ENCODE measurements at regions not wholly inside any gene's neighbourhood (a gene's known extent, or its start where the extent isn't known, plus 50 kb on each side); places are given as distances from the start of the nearest gene placed in this dataset.

DNA sequence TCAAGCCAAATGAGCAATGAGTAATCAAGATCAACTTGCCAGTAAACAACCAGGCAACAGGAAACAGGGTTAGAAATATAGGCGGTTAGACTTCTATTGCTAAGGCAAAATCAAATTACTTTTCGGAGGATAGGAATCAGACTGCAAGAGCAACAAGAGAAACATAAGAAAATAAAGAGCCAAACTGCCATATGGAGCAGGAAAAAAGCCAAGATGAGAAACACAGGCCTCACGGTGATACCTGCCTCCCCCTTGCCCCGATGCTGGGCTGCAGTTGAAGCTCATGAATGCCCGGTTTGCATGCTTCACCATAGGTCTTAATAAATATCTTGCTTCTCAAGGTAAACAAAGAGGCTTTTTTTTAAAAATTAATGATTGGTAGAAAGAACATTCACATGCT is 158.4 kb upstream of the MAGEC2 start:
- DNase-seq (no peak), FAIRE-seq (no peak)
- TF ChIP-seq, protein P1, sequence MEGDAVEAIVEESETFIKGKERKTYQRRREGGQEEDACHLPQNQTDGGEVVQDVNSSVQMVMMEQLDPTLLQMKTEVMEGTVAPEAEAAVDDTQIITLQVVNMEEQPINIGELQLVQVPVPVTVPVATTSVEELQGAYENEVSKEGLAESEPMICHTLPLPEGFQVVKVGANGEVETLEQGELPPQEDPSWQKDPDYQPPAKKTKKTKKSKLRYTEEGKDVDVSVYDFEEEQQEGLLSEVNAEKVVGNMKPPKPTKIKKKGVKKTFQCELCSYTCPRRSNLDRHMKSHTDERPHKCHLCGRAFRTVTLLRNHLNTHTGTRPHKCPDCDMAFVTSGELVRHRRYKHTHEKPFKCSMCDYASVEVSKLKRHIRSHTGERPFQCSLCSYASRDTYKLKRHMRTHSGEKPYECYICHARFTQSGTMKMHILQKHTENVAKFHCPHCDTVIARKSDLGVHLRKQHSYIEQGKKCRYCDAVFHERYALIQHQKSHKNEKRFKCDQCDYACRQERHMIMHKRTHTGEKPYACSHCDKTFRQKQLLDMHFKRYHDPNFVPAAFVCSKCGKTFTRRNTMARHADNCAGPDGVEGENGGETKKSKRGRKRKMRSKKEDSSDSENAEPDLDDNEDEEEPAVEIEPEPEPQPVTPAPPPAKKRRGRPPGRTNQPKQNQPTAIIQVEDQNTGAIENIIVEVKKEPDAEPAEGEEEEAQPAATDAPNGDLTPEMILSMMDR (IDR thresholded peaks at IDR 0.05; ENCODE audit: borderline replicate concordance, extremely low read depth, insufficient read depth) = no peak
- Histone ChIP-seq H3K9me3 (ENCODE audit: control insufficient read depth in 2 of 3, insufficient read depth in 1 of 3, low read length in 3 of 3) (no peaks in the 10 kb centered on the region), H3K9ac (ENCODE audit: low read length in 3 of 3) (no peak overlapping the region), H3K36me3 (ENCODE audit: control insufficient read depth in 2 of 3, insufficient read depth in 3 of 3, low read length in 3 of 3) (no peaks in the 10 kb centered on the region), H3K27me3 (ENCODE audit: control insufficient read depth, insufficient read depth, low read length) (no peaks in the 10 kb centered on the region), H3K4me3 (ENCODE audit: low read length in 3 of 3) (no peak overlapping the region), H3K27ac (ENCODE audit: low read depth in 2 of 2, low read length in 2 of 2) (no peak overlapping the region), H3K4me1 (ENCODE audit: control insufficient read depth in 2 of 3, insufficient read depth in 2 of 3, low read depth in 1 of 3, low read length in 3 of 3) (no peaks in the 10 kb centered on the region)
- intact Hi-C loops (cut with DNase I) = no loop called here

DNA sequence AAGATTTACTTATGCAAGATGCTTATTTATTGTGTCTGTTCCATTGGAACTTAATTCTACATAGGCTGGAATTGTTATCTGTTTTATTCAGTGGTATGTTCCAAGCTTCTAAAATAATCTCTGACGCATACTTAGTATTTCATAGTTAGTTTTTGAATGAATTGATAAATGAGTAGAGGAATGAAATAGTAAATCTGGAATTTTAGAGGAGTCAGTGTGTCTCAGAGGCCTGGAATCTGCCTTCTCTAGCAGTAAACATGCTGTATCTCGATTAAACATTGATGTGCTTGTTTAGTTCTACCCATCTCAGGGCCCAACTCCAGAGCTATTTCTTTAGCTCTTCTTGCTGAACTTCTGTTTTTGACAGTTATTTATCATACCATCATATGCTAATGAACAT is 154.2 kb upstream of the MAGEC2 start:
- Histone ChIP-seq H3K27me3 (ENCODE audit: control insufficient read depth, insufficient read depth, low read length) (no peaks in the 10 kb centered on the region), H3K36me3 (ENCODE audit: control insufficient read depth in 2 of 3, insufficient read depth in 3 of 3, low read length in 3 of 3) (no peaks in the 10 kb centered on the region), H3K9ac (ENCODE audit: low read length in 3 of 3) (no peak overlapping the region), H3K27ac (ENCODE audit: low read depth in 2 of 2, low read length in 2 of 2) (no peak overlapping the region), H3K4me1 (ENCODE audit: control insufficient read depth in 2 of 3, insufficient read depth in 2 of 3, low read depth in 1 of 3, low read length in 3 of 3) (no peaks in the 10 kb centered on the region), H3K4me3 (ENCODE audit: low read length in 3 of 3) (no peak overlapping the region), H3K9me3 (ENCODE audit: control insufficient read depth in 2 of 3, insufficient read depth in 1 of 3, low read length in 3 of 3) (no peaks in the 10 kb centered on the region)
- intact Hi-C loops (cut with DNase I) = no loop called here
- DNase-seq (no peak), FAIRE-seq (no peak)
- TF ChIP-seq, protein P1 (IDR thresholded peaks at IDR 0.05; ENCODE audit: borderline replicate concordance, extremely low read depth, insufficient read depth) = no peak

DNA sequence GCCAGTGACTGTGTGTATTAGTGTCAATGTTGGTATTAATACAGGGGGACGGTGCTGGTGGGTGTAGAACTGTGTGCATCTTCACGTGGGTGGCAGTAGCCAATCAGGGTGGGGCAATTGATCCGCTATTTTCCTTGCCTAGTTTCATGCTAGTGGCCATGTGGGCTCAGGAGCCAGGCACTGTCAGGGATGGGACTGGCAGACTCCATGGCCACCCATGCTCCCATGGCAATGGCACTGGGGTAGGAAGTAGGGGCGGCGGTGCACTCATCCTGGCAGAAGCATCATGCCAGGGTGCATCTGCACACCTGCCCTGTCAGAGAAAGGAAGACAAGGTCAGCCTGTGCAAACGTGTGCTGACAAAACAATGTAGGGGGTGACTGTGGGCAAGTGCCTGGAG is 122.1 kb upstream of the MAGEC2 start:
- Histone ChIP-seq H3K36me3 (ENCODE audit: control insufficient read depth in 2 of 3, insufficient read depth in 3 of 3, low read length in 3 of 3) (no peaks in the 10 kb centered on the region), H3K4me3 (ENCODE audit: low read length in 3 of 3) (no peak overlapping the region), H3K27me3 (ENCODE audit: control insufficient read depth, insufficient read depth, low read length) (no peaks in the 10 kb centered on the region), H3K9ac (ENCODE audit: low read length in 3 of 3) (no peak overlapping the region), H3K9me3 (ENCODE audit: control insufficient read depth in 2 of 3, insufficient read depth in 1 of 3, low read length in 3 of 3) (no peaks in the 10 kb centered on the region), H3K27ac (ENCODE audit: low read depth in 2 of 2, low read length in 2 of 2) (no peak overlapping the region), H3K4me1 (ENCODE audit: control insufficient read depth in 2 of 3, insufficient read depth in 2 of 3, low read depth in 1 of 3, low read length in 3 of 3) (no peaks in the 10 kb centered on the region)
- DNase-seq (no peak), FAIRE-seq (no peak)
- intact Hi-C loops (cut with DNase I) = no loop called here
- TF ChIP-seq, protein P1 (IDR thresholded peaks at IDR 0.05; ENCODE audit: borderline replicate concordance, extremely low read depth, insufficient read depth) = no peak

DNA sequence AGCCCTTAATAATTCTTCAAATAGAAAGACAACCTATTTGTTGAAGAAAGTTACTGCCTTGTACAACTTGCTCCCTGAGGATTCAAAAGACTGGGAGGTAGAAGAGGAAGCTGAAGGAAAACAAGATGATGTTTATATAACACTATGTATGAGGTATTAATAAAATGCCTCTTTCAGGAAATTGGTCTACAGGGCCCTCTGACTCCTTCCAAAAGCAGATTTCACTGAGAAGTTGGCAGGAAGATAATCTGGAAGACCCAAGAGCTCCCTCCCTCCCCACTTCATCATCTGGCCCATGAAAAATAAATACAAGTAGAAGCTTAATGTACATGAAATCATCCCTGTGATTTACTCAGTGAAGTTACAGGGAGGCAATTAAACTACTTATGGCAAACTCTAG is 107.5 kb upstream of the MAGEC2 start:
- FAIRE-seq = no peak
- no peak overlapping the region for H3K9ac ChIP-seq (ENCODE audit: low read length in 3 of 3)
- TF ChIP-seq, protein P1 (IDR thresholded peaks at IDR 0.05; ENCODE audit: borderline replicate concordance, extremely low read depth, insufficient read depth) = no peak
- intact Hi-C loops (cut with DNase I) = no loop called here
- DNase-seq = peak in 1 of 5 donors; percentile 0
- no peaks in the 10 kb centered on the region for H3K27me3 ChIP-seq (ENCODE audit: control insufficient read depth, insufficient read depth, low read length)
- H3K27ac ChIP-seq (ENCODE audit: low read depth in 2 of 2, low read length in 2 of 2) = no peak overlapping the region
- no peak overlapping the region for H3K4me3 ChIP-seq (ENCODE audit: low read length in 3 of 3)
- H3K36me3 ChIP-seq (ENCODE audit: control insufficient read depth in 2 of 3, insufficient read depth in 3 of 3, low read length in 3 of 3) = no peaks in the 10 kb centered on the region
- no peaks in the 10 kb centered on the region for H3K9me3 ChIP-seq (ENCODE audit: control insufficient read depth in 2 of 3, insufficient read depth in 1 of 3, low read length in 3 of 3)
- no peaks in the 10 kb centered on the region for H3K4me1 ChIP-seq (ENCODE audit: control insufficient read depth in 2 of 3, insufficient read depth in 2 of 3, low read depth in 1 of 3, low read length in 3 of 3)

Data from kidney (tissue), 13 donors.